Smooth muscle cell (in vitro differentiated cells): ENCODE measurements at regions not wholly inside any gene's neighbourhood (a gene's known extent, or its start where the extent isn't known, plus 50 kb on each side); places are given as distances from the start of the nearest gene placed in this dataset.

ENCODE experiments used
- DNase-seq: peaks from one replicate; lab custom pipeline; 2025; ENCODE audit not compliant: unreplicated experiment; lab: John Stamatoyannopoulos, UW
- H2AFZ ChIP-seq: fragments of 200-600 bp; sonication (generic); 2 replicates; pipeline ENCODE4 v1.6.0; 2016; ENCODE audit warnings: antibody characterized with exemption, low read depth, mild to moderate bottlenecking
- H3F3A ChIP-seq: fragments of 200-600 bp; sonication (generic); 2 replicates; pipeline ENCODE4 v1.6.0; 2017; ENCODE audit warnings: antibody characterized with exemption, low read depth
- H3K27ac ChIP-seq: fragments of 200-600 bp; sonication (generic); 2 replicates; pipeline ENCODE4 v1.5.1; 2016; ENCODE audit warnings: low read depth, mild to moderate bottlenecking
- H3K27me3 ChIP-seq: fragments of 200-600 bp; sonication (generic); 2 replicates; pipeline ENCODE4 v1.6.1; 2016; ENCODE audit warnings: low read depth, mild to moderate bottlenecking
- H3K36me3 ChIP-seq: fragments of 200-600 bp; sonication (generic); 2 replicates; pipeline ENCODE4 v1.5.1; 2016; ENCODE audit warnings: low read depth
- H3K4me1 ChIP-seq: fragments of 200-600 bp; sonication (generic); 2 replicates; pipeline ENCODE4 v1.5.1; 2016; ENCODE audit warnings: low read depth
- H3K4me2 ChIP-seq: fragments of 200-600 bp; sonication (generic); 2 replicates; pipeline ENCODE4 v1.6.0; 2016; ENCODE audit warnings: mild to moderate bottlenecking
- H3K4me3 ChIP-seq: fragments of 200-600 bp; sonication (generic); 2 replicates; pipeline ENCODE4 v1.5.1; 2016; ENCODE audit warnings: mild to moderate bottlenecking
- H3K79me2 ChIP-seq: fragments of 200-600 bp; sonication (generic); 2 replicates; pipeline ENCODE4 v1.6.0; 2016; ENCODE audit warnings: low read depth, mild to moderate bottlenecking
- H3K9ac ChIP-seq: fragments of 200-600 bp; sonication (generic); 2 replicates; pipeline ENCODE4 v1.6.0; 2016; ENCODE audit warnings: low read depth
- H3K9me3 ChIP-seq: fragments of 200-600 bp; sonication (generic); replicated peaks from 2 replicates; pipeline ENCODE4 v1.5.1; 2016; ENCODE audit warnings: low read depth
- H4K20me1 ChIP-seq: fragments of 200-600 bp; sonication (generic); 2 replicates; pipeline ENCODE4 v1.6.0; 2016; ENCODE audit warnings: low read depth
- WGBS: methylation state at CpG from one replicate; pipeline ENCODE4 v1.1.7; 2016; ENCODE audit warnings: low lambda C conversion rate; 5-methylcytosine and 5-hydroxymethylcytosine counted together
- TF ChIP-seq, protein P1 (sequence below): fragments of 200-600 bp; sonication (generic); IDR thresholded peaks from 2 replicates; pipeline ENCODE4 v1.5.1; 2017; ENCODE audit warnings: borderline replicate concordance, mild to moderate bottlenecking, antibody characterized with exemption; ENCODE audit not compliant: insufficient read depth, poor library complexity, severe bottlenecking

DNA sequence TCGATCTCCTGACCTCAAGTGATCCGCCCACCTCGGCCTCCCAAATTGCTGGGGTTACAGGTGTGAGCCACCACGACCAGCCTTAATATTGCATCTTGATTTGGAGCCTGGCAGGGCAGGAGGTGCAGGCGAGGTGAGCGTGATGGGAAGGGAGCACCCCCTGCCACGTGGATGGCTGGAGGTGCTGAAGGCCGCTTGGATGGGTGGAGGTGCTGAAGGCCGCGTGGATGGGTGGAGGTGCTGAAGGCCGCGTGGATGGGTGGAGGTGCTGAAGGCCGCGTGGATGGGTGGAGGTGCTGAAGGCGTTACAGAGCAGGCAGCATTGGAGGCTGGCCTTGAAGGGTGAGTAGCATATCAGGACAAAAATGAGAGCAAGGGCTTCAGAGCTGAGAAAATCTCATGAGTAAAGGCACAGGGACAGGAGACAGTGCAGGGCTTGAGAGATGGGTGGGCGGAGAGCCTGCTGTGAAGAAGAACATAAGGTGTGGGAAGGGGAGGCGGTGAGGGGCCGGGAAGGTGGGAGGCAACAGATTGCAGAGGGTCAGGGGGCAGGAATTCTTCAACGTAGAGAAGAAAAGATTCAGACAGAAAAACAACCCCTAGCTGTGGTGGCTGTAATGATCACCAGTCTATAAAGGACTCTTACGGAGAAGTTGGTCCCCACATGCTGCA lies 101.7 kb upstream of the SEC14L1 start:
- no peak overlapping the region for H3K9ac ChIP-seq
- no peaks in the 10 kb centered on the region for H3K79me2 ChIP-seq
- H4K20me1 ChIP-seq: no peaks in the 10 kb centered on the region
- H3F3A ChIP-seq: no peaks in the 10 kb centered on the region
- H3K4me2 ChIP-seq: no peak overlapping the region
- 92% methylated on average over 20 of the region's 20 CpGs for WGBS
- no peaks in the 10 kb centered on the region for H3K4me1 ChIP-seq
- no peaks in the 10 kb centered on the region for H3K27me3 ChIP-seq
- no peak overlapping the region for H2AFZ ChIP-seq
- H3K4me3 ChIP-seq: no peak overlapping the region
- no peaks in the 10 kb centered on the region for H3K9me3 ChIP-seq
- TF ChIP-seq, protein P1, sequence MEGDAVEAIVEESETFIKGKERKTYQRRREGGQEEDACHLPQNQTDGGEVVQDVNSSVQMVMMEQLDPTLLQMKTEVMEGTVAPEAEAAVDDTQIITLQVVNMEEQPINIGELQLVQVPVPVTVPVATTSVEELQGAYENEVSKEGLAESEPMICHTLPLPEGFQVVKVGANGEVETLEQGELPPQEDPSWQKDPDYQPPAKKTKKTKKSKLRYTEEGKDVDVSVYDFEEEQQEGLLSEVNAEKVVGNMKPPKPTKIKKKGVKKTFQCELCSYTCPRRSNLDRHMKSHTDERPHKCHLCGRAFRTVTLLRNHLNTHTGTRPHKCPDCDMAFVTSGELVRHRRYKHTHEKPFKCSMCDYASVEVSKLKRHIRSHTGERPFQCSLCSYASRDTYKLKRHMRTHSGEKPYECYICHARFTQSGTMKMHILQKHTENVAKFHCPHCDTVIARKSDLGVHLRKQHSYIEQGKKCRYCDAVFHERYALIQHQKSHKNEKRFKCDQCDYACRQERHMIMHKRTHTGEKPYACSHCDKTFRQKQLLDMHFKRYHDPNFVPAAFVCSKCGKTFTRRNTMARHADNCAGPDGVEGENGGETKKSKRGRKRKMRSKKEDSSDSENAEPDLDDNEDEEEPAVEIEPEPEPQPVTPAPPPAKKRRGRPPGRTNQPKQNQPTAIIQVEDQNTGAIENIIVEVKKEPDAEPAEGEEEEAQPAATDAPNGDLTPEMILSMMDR: no peak
- H3K36me3 ChIP-seq: no peaks in the 10 kb centered on the region
- no peak overlapping the region for H3K27ac ChIP-seq
- no peak for DNase-seq

DNA sequence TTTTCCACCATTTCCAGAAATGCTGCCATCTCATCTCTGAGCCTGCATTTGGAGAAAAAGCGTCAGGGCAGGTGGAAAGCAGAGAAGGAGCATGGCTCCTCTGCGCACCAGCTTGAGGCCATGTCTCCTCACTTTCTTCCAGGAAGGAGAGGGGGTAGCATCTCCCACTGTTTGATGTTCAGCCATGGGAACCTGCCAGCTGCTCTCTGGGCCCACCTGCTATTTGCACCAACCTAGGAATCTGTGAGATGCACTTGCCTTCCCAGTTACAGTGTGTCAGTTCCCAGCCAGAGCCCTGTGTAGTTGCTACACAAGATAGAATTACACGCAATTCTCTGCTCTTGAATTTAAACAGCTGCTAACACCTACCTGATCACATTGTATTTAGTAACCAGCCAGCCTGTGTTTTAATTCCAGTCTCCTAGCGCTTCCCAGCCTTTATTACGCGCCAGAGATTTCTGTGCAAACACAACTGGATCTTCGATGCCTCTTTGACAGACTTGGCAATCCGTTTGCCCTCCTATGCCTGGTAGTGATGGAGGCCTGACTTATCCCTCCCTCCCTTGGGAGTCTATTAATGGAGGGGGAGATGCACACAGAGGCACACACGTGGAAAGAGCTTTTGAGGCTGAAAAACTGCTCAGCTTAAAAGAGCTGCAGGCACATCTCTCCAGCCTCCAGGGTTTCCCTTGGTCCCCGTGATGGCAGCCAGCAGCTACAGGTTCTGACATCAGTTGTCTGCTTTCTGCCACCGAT lies 98.1 kb upstream of the SEC14L1 start:
- TF ChIP-seq, protein P1: no peak
- Histone ChIP-seq H3K79me2 (no peaks in the 10 kb centered on the region), H3K4me1 (no peaks in the 10 kb centered on the region), H3K9ac (no peak overlapping the region), H3K36me3 (no peaks in the 10 kb centered on the region), H2AFZ (no peak overlapping the region), H3K4me2 (no peak overlapping the region), H3K9me3 (no peaks in the 10 kb centered on the region), H3K27ac (no peak overlapping the region), H4K20me1 (no peaks in the 10 kb centered on the region), H3F3A (no peaks in the 10 kb centered on the region), H3K27me3 (no peaks in the 10 kb centered on the region), H3K4me3 (no peak overlapping the region)
- DNase-seq: no peak
- 87% methylated on average over 11 of the region's 11 CpGs for WGBS

DNA sequence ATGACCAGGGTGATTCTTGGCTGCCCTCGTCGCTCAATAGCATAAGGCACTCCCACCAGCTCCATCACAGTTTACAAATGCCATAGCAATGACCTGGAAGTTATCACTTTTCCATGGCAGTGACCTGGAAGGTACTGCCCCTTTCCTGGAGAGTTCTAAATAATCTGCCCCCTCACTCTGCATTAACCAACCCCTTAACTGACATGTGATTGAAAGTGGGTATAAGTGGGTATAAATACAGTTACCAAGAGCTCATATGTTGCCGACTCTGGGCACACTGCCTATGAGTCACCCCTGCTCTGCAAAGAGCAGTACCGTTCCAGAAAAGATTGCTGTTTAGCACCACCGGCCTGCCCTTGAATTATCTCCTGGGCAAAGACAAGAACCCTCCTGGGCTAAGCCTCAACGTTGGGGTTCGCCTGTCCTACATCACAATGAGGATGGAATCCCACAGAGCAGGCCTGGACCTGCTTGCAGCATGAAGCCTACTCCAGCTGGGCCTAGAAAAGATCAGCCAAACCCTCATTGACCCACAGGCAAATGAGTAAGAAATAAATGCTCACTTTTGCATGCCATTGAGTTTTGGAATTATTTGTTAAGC lies 95.2 kb upstream of the SEC14L1 start:
- Histone ChIP-seq H3K4me1 (no peaks in the 10 kb centered on the region), H4K20me1 (no peaks in the 10 kb centered on the region), H3K4me2 (no peak overlapping the region), H3K9ac (no peak overlapping the region), H3K36me3 (no peaks in the 10 kb centered on the region), H3F3A (no peaks in the 10 kb centered on the region), H3K9me3 (no peaks in the 10 kb centered on the region), H3K79me2 (no peaks in the 10 kb centered on the region), H3K27me3 (no peaks in the 10 kb centered on the region), H3K4me3 (no peak overlapping the region), H3K27ac (no peak overlapping the region), H2AFZ (no peak overlapping the region)
- WGBS: 77% methylated on average over 7 of the region's 7 CpGs
- TF ChIP-seq, protein P1: no peak
- no peak for DNase-seq
